GM19239 (cell line): ENCODE measurements at regions not wholly inside any gene's neighbourhood (a gene's known extent, or its start where the extent isn't known, plus 50 kb on each side); places are given as distances from the start of the nearest gene placed in this dataset.

Source experiments
- DNase-seq: peaks from one replicate; pipeline ENCODE4 v3.0.0; 2011; ENCODE audit warnings: low spot score; ENCODE audit not compliant: insufficient read length
- FAIRE-seq: peaks from 2 replicates; lab custom pipeline; 2011; peaks lifted over from hg19 to GRCh38; lab: Jason Lieb, UNC

GRCh38 chr9:115590011-115590410 lies 472.1 kb upstream of the TNC start:
- DNase-seq = no peak
- no peak for FAIRE-seq

GRCh38 chr9:115591584-115591984 lies 473.6 kb upstream of the TNC start:
- FAIRE-seq = no peak
- DNase-seq = no peak

GRCh38 chr9:115593587-115594091 lies 475.7 kb upstream of the TNC start:
- FAIRE-seq = peak; percentile 65

GRCh38 chr9:115594557-115594956 lies 476.6 kb upstream of the TNC start:
- DNase-seq = no peak
- FAIRE-seq = no peak

More at GRCh38 chr9:115593587-115594091, 475.7 kb upstream of the TNC start:
- peak; percentile 8 for DNase-seq

GRCh38 chr9:115596021-115596745 lies 478.2 kb upstream of the TNC start:
- no peak for DNase-seq
- FAIRE-seq = no peak

GRCh38 chr9:115596746-115597080 lies 478.8 kb upstream of the TNC start:
- no peak for FAIRE-seq

GRCh38 chr9:115597330-115597895 lies 479.5 kb upstream of the TNC start:
- DNase-seq = no peak
- FAIRE-seq = no peak

More at GRCh38 chr9:115596746-115597080, 478.8 kb upstream of the TNC start:
- DNase-seq = no peak

- FAIRE-seq (no peak), DNase-seq (no peak)
These were observed 480.8 kb upstream of the TNC start for GRCh38 chr9:115598751-115599150.

- FAIRE-seq (no peak), DNase-seq (no peak)
These were observed 481.9 kb upstream of the TNC start for GRCh38 chr9:115599898-115600297.

GRCh38 chr9:115601434-115601833 lies 483.5 kb upstream of the TNC start:
- no peak for DNase-seq
- no peak for FAIRE-seq

GRCh38 chr9:115604831-115605483 lies 487.0 kb upstream of the TNC start:
- DNase-seq = no peak
- FAIRE-seq = no peak

GRCh38 chr9:115606838-115607237 lies 488.9 kb upstream of the TNC start:
- DNase-seq (no peak), FAIRE-seq (no peak)

GRCh38 chr9:115614326-115614999 lies 496.5 kb upstream of the TNC start:
- FAIRE-seq (no peak), DNase-seq (no peak)

- FAIRE-seq (no peak), DNase-seq (no peak)
These were observed 497.0 kb upstream of the TNC start for GRCh38 chr9:115615000-115615401.

GRCh38 chr9:115615821-115616665 lies 498.1 kb upstream of the TNC start:
- no peak for DNase-seq

GRCh38 chr9:115616666-115617239 lies 498.8 kb upstream of the TNC start:
- no peak for FAIRE-seq

More at GRCh38 chr9:115615821-115616665, 498.1 kb upstream of the TNC start:
- FAIRE-seq = no peak

GRCh38 chr9:115625251-115625650 lies 507.3 kb upstream of the TNC start:
- FAIRE-seq (no peak), DNase-seq (no peak)

More at GRCh38 chr9:115616666-115617239, 498.8 kb upstream of the TNC start:
- DNase-seq = no peak

- DNase-seq = no peak
- no peak for FAIRE-seq
These were observed 508.0 kb upstream of the TNC start for GRCh38 chr9:115625954-115626353.

- DNase-seq (no peak), FAIRE-seq (no peak)
These were observed 509.6 kb upstream of the TNC start for GRCh38 chr9:115627511-115627910.
